ENCODE measurements at regions not wholly inside any gene's neighbourhood (a gene's known extent, or its start where the extent isn't known, plus 50 kb on each side); places are given as distances from the start of the nearest gene placed in this dataset.

GRCh38 chr17:15048381-15048780 is 216.7 kb downstream of the PMP22 start:
- POLR2A ChIA-PET: no interaction called here
- Histone ChIP-seq H4K20me1 (ENCODE audit: insufficient read depth) (no peaks in the 10 kb centered on the region), H3K9me3 (ENCODE audit: control insufficient read depth in 1 of 2, insufficient read depth in 1 of 2, low read depth in 1 of 2, low read length in 2 of 2) (no peaks in the 10 kb centered on the region), H3K4me1 (ENCODE audit: control insufficient read depth in 1 of 2, insufficient read depth in 2 of 2, low read length in 2 of 2) (no peaks in the 10 kb centered on the region), H3K4me3 (replicated peaks in 1 of 2; ENCODE audit: low read depth in 1 of 2, low read length in 2 of 2) (no peak overlapping the region), H3K9ac (ENCODE audit: low read length) (no peak overlapping the region), H2AFZ (ENCODE audit: low read depth, low read length, poor library complexity, severe bottlenecking) (no peak overlapping the region), H3K27me3 (ENCODE audit: insufficient read depth, low read length) (peaks cover 20% of the 10 kb centered on the region), H3K79me2 (ENCODE audit: insufficient read depth, low read length) (no peaks in the 10 kb centered on the region), H3K4me2 (ENCODE audit: low read length) (no peak overlapping the region), H3K9me2 (ENCODE audit: insufficient read depth) (no peaks in the 10 kb centered on the region), H3K27ac (ENCODE audit: low read depth, low read length) (no peak overlapping the region), H3K36me3 (ENCODE audit: control insufficient read depth in 1 of 2, insufficient read depth in 2 of 2, low read length in 2 of 2) (no peaks in the 10 kb centered on the region)
- intact Hi-C loops (cut with micrococcal nuclease): no loop called here
- TF ChIP-seq SIN3A (IDR thresholded peaks at IDR 0.05; ENCODE audit: low read depth) (no peak), EZH2 (IDR thresholded peaks at IDR 0.05) (no peak), POLR2AphosphoS5 (IDR thresholded peaks at IDR 0.05; ENCODE audit: low read depth, low read length) (no peak), CBX3 (IDR thresholded peaks at IDR 0.05; ENCODE audit: low read depth) (no peak), JUND (IDR thresholded peaks at IDR 0.05) (no peak), SRF (IDR thresholded peaks at IDR 0.05; ENCODE audit: low read depth) (no peak), EGR1 (IDR thresholded peaks at IDR 0.05; ENCODE audit: low read depth) (no peak), CTCF (IDR thresholded peaks at IDR 0.05 in 2 of 3, conservative IDR thresholded peaks at IDR 0.05 in 1 of 3; ENCODE audit: borderline replicate concordance in 1 of 3, insufficient read depth in 1 of 3, low read depth in 2 of 3, low read length in 2 of 3) (no peak; a peak in 2 of 6 replicates), ZFX (IDR thresholded peaks at IDR 0.05) (no peak), YY1 (IDR thresholded peaks at IDR 0.05; ENCODE audit: extremely low read depth, insufficient replicate concordance, low read depth, low read length) (no peak), ZBTB33 (IDR thresholded peaks at IDR 0.05; ENCODE audit: extremely low read depth, insufficient replicate concordance, low read length) (no peak), ELF1 (IDR thresholded peaks at IDR 0.05; ENCODE audit: borderline replicate concordance, low read depth) (no peak)
- no TSS peak for BruUV-seq (replicated peaks)
- RAD21 ChIA-PET (ENCODE audit: low non-redundant PET in 1 of 2, low total read pairs in 2 of 2, uncharacterized antibody in 2 of 2, unreplicated experiment in 2 of 2): no interaction called here
- CTCF ChIA-PET: no interaction called here
- DNase-seq (ENCODE audit: low read depth, low spot score) (peak; percentile 0), ATAC-seq (no peak)
